ENCODE measurements at regions not wholly inside any gene's neighbourhood (a gene's known extent, or its start where the extent isn't known, plus 50 kb on each side); places are given as distances from the start of the nearest gene placed in this dataset.

- no peak overlapping the region for H3K4me2 ChIP-seq (ENCODE audit: low read depth, low read length)
- DNase-seq (ENCODE audit: low spot score) (no peak), ATAC-seq (no peak), FAIRE-seq (no peak)
- intact Hi-C loops (cut with micrococcal nuclease; ENCODE audit: unreplicated experiment) = no loop called here
- H3K79me2 ChIP-seq (ENCODE audit: insufficient read depth, low read length) = no peaks in the 10 kb centered on the region
- ChIA-PET CTCF (ENCODE audit: low intra/inter-chr PET ratio, low total read pairs) (no interaction called here), POLR2A (no interaction called here)
- no peaks in the 10 kb centered on the region for H3K36me3 ChIP-seq (replicated peaks in 1 of 2; ENCODE audit: control insufficient read depth in 1 of 2, insufficient read depth in 2 of 2, low read length in 2 of 2)
- no peak overlapping the region for H3K27ac ChIP-seq (ENCODE audit: extremely low read length, insufficient read depth, low read length)
- in situ Hi-C loops (cut with HindIII; ENCODE audit: extremely low pct_ligation_motif_present, low pct_unique_long_range_greater_than_20kb) = no loop called here
- no peak overlapping the region for H2AFZ ChIP-seq (ENCODE audit: low read length)
- TF ChIP-seq ZNF740 (CRISPR knock-in tag; IDR thresholded peaks at IDR 0.05) = no peak
- TF ChIP-seq CCAR2 (optimal IDR thresholded peaks at IDR 0.05; ENCODE audit: low read depth, low read length) = no peak
- TF ChIP-seq KDM2A (CRISPR knock-in tag; IDR thresholded peaks at IDR 0.05; ENCODE audit: borderline replicate concordance, low read depth) = no peak
- no peak for TF ChIP-seq NCOR1 (IDR thresholded peaks at IDR 0.05; ENCODE audit: borderline replicate concordance, low read length)
- TF ChIP-seq ZNF512B (CRISPR knock-in tag; IDR thresholded peaks at IDR 0.05; ENCODE audit: borderline replicate concordance) = no peak
- no peak for TF ChIP-seq GZF1 (CRISPR knock-in tag; IDR thresholded peaks at IDR 0.05)
- TF ChIP-seq ZBTB4 (CRISPR knock-in tag; IDR thresholded peaks at IDR 0.05; ENCODE audit: borderline replicate concordance) = no peak
- TF ChIP-seq ZNF143 (CRISPR knock-in tag; IDR thresholded peaks at IDR 0.05) = no peak
- no peak for TF ChIP-seq ZBED4 (CRISPR knock-in tag; IDR thresholded peaks at IDR 0.05; ENCODE audit: borderline replicate concordance)
- no peak for TF ChIP-seq HIVEP1 (CRISPR knock-in tag; IDR thresholded peaks at IDR 0.05)
- TF ChIP-seq ZBTB8A (CRISPR knock-in tag; IDR thresholded peaks at IDR 0.05; ENCODE audit: borderline replicate concordance, low read depth) = no peak
- TF ChIP-seq CHD4 (IDR thresholded peaks at IDR 0.05; ENCODE audit: borderline replicate concordance, low read length) = no peak
- no peak for TF ChIP-seq NRL (CRISPR knock-in tag; IDR thresholded peaks at IDR 0.05; ENCODE audit: borderline replicate concordance)
- H4K20me1 ChIP-seq (ENCODE audit: insufficient read depth, low read length) = no peaks in the 10 kb centered on the region
- no peak overlapping the region for H3K9ac ChIP-seq (ENCODE audit: insufficient read depth, low read depth, low read length)
- H3K4me3 ChIP-seq (replicated peaks in 1 of 3; ENCODE audit: insufficient read depth in 1 of 3, low read depth in 2 of 3, low read length in 3 of 3) = no peak overlapping the region
- H3K9me3 ChIP-seq (ENCODE audit: low read length) = no peaks in the 10 kb centered on the region
- 45% methylated on average over 4 of the region's 4 CpGs for WGBS (ENCODE audit: low lambda C conversion rate)
- H3K4me1 ChIP-seq (ENCODE audit: insufficient read depth, low read length) = no peaks in the 10 kb centered on the region
- H3K27me3 ChIP-seq (ENCODE audit: control insufficient read depth in 1 of 2, insufficient read depth in 2 of 2, low read length in 2 of 2) = no peaks in the 10 kb centered on the region
- BruUV-seq (replicated peaks) = no TSS peak
These were observed 201.2 kb downstream of the SEC23A start for GRCh38 chr14:38901791-38902190.

All from HepG2 (cell line).